GM18909 (cell line): ENCODE measurements at regions not wholly inside any gene's neighbourhood (a gene's known extent, or its start where the extent isn't known, plus 50 kb on each side); places are given as distances from the start of the nearest gene placed in this dataset.

ENCODE experiments used
- ATAC-seq: cut with Tn5 transposase; IDR thresholded peaks from one replicate; pipeline ENCODE4 v1.9.1; 2021; ENCODE audit warnings: mild to moderate bottlenecking; ENCODE audit not compliant: unreplicated experiment, poor library complexity

DNA sequence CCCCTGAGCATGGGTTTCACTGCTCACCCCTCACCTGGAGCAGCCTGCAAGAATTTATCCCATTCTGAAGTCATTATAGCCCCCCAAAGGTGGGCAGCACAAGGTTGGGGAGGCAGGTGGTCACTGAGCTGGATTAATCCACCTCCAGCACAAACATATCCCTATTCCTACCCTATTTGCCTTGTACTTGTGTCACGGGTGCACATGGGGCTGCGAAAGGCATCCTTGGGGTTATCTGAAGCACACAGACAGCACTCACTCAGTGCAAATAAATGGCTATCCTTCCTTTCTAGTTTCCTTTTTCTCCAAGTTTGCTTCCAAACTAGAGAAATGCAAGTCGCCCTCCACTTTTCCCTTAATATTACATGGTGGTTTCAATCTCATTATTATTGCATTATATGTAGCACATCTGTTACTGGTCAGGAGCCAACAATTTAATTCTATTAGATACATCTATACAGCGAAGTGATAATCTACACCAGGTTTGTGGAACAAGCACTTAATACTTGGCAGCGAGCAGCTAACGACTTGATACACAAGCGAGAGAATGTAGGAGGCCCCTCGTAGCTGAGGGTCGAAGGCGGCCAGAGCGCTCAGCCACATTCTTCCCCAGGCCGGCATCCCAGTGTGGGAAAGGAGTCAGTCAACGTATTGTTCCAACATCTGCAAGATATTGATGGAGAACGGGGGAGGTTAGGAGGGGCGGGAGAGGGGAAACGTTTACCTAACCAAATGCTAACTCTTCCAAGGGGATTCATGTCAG lies 121.3 kb upstream of the HABP2 start:
- ATAC-seq = no peak

GRCh38 chr10:113433711-113434110 lies 119.1 kb upstream of the HABP2 start:
- no peak for ATAC-seq

DNA sequence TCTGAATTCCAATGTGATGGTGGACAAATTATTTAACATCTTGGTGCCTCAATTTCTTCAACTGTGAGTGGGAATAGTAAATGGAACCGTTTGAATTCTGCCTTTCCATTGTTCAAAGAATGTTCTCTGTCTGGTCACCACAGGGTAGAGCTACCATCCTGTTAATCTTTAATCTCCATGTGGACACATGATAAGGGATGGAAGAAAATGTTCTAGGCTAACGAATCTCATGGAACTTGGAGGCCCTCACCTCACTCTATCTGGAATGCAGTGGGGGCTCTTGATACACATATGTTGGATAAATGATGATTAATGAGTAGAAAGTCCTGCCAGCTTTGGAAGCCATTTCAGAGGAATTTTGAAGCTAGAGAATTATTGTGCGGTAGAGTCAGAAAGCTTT lies 118.5 kb upstream of the HABP2 start:
- no peak for ATAC-seq

DNA sequence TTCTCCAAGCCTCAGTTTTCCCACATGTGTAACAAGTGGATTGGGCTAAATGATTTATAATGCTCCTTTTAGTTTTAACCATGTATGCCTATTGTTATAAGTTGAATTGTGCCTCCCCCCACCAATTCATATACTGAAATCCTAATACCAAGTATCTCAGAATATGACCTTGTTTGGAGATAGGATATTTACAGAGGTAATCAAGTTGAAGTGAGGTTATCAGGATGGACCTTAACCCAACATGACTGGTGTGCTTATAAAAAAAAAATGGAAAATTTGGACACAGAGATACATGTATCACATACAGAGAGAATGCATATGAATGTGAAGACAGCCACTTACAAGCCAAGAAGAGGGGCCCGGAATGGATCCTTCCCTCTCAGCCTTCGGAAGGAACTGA lies 117.9 kb upstream of the HABP2 start:
- no peak for ATAC-seq

GRCh38 chr10:113435881-113436280 lies 117.0 kb upstream of the HABP2 start:
- no peak for ATAC-seq

DNA sequence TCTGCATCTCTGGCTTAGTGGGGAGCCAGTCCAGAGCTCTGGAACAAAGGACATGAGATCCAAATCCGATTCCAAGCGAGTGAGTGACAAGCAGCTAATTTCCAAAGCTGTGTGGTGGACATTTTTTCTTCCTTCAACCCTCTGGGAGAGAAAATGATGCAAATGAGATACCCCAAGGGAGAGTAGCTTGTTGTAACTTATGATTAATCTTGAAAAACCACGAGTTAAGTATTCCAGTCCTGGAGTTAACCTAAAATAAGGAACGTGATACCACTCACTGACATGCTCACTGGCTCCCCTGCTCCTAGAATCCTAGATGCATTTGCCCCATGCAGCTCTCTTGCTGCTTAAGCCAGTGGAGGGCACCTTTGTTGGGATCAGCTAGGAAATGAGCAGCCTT lies 116.0 kb upstream of the HABP2 start:
- no peak for ATAC-seq

DNA sequence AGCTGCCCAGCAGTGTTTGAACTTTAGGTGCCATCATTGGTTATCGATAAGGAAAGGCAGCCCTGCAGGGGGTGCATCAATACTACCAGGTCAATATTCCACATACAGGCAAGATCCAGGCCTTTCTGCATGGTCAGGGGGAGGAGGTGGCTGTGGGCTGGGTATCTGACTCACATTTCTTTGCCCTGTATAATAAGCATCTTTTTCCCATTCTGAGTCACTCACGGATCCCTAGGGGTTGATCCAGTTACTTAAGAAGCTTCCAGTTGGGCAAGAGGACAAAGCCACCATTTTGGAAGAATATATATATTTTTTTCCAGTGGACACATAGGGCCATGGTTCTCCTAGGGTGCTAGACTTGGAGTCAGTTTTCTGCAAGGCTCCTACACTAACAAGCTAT lies 114.2 kb upstream of the HABP2 start:
- ATAC-seq = no peak

DNA sequence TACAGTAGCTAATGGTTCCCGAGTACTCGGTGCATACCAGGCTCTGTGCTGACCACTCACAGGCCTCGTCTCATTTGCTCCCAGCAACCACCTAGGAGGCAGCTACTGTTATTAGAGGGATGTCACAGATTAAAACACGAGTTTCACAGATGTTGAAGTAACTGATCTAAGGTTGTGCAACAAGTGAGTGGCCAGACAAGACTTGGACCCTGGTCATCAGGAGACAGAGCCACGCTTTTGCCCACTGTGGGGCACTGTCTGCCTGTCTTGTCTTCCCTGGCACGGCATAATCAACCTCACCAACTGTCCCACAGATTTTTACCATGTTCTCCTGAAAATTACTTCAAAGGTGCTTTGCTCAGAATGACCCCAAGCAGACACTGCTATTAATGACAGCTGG lies 111.6 kb upstream of the HABP2 start:
- no peak for ATAC-seq

- no peak for ATAC-seq
These were observed 111.1 kb upstream of the HABP2 start for GRCh38 chr10:113441686-113442270.

DNA sequence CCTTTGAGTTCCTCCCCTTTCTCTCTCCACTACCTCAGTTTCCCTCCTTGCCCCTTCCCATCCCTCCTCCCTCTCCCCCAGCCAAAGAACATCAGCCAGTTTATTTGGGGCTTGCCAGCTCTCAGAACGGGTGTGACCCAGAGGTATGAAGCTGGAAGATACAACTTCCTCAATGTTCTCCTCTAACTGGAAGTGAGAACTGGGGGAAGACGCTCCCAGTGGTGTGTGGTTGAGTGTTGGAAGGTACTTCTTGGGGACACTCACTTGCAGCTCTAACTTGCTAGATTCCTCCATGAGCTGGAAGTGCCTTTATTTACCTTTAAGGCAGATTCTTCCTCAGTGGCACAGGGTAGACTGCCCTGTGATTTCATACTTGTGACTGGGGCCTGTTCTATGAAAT lies 110.5 kb upstream of the HABP2 start:
- ATAC-seq = no peak

DNA sequence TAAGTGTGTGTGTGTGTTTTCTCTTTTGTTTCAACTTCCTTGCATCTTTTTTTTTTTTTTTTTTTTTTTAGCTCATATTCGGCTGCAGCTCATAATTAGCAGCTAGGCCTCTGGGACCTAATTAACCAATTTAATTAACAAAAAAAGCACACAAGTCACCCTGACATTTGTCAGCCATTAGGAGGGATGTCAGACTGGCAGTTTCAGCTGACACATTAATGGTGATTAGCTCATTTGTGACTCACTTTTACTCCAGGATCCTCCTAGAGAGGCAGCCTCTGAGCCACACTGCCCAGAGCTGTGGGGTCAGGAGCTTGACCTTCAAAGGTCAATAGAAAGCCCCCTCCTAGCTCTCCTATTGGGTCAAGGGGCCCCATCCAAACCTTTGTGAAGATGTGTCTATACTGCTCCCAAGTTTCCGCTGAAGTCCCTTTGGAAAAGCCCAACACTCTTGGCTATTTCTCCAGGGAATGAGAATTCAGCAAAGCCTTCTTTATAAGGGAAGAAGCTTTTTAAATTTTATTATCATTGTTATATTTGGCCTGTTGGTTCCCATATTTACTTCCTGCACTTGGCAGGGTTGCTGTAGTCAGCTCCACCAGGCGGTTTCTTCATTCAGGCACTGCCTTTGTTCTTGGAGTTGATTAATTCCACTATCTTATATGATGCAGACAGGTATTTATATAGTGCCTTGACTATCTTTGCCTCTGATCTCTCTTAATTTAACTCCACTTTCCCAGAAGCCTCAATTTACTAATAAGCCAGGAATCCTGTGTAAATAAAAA lies 109.5 kb upstream of the HABP2 start:
- ATAC-seq = no peak

DNA sequence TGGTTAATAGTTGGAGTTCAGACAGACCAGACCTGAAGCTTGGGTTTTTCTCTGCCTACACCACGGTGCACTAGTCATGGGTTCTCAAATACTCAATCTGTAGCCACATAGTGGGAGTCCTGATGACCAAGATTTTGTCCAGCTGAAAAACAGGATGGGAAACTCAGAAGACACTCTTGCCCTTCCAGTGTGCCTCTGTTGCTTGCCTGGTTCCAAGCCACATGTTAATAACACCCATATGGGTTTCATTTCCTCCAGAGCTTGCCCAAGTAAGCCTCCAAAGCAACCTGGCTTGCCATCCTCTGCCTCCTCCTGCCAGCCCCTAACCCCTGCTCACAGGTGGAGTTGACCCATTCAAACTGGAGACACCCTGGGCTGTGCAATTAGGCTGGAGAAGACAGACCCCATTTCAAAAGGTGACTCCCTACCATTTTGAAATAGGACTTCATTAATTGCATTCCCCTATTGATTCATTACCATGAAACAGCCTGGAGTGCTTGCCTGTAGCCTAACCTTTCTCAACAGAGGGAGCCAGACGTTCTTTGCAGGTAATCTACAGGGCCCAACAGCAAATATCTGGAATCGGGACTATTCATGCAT lies 108.0 kb upstream of the HABP2 start:
- no peak for ATAC-seq

DNA sequence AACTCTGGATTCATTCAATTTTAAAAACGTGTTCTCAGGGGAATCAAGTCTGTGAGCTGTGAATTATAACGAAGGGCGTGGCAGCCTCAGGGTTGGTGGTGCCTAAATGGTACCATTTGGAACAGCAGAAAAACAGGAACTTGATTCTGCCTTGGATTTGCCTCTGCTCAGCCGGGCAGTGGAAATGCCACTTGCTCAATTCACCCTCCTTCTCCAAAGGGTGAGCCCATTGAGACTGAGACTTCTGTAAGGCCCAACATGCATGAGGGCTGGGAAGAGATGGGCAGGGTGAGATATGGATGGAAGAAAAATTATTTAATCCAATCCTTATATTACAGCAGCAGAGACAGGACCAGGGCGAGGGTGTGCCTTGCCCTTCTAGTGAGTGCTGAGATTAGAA lies 107.1 kb upstream of the HABP2 start:
- no peak for ATAC-seq

GRCh38 chr10:113446739-113447138 lies 106.1 kb upstream of the HABP2 start:
- no peak for ATAC-seq

DNA sequence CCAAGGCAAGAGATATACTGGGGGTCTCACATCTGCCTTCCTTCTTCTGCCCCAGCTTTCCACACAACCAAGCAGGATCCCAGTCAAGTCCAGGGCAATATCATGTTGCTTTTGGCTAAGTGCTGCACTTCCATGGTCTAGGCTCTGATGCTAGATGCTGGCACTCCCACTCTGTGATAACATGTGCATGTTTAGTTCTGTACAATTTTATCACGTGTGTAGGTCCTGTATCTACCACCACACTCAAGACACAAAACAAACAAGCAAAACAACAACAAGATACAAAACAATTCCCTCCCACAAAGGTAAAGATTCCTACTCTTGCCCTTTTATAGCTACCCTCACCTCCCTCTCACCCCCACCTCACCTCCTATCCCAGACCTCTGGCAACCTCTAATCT lies 105.6 kb upstream of the HABP2 start:
- ATAC-seq = no peak

GRCh38 chr10:113449006-113449695 lies 103.7 kb upstream of the HABP2 start:
- no peak for ATAC-seq

DNA sequence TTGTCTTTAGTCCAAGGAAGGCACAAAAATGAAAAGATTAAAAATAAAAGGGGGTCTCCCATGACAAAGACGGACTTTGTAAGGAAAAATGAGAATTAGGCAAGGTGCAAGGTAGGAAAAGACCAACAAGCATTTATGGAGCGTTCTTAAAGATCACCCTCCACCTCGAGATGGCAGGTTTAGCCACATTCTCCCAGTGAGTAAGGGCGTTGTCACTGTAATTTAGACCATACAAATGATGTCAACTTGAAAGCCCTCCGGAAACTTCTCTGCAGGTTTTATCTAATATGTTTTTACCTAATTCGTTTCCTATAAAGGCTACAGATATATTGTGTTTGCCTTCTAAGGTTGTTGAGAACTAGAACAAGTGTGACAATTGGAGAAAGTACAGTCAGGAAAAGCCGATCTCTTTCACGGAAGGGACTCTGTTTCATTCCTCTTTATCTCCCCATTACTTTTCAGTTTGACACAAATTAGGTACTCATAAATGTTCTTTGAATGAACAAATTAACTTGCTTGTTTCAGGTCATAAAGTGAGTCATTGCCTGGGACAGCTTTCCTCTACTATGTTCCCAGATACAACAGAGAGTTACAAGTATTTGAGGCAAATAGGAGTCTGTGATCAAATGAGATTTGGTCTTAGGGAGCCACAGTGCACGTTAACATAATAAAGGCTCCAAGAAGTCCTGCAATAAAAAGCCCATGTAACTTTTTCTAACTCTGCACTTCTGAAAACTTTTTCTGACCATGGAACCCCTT lies 102.6 kb upstream of the HABP2 start:
- no peak for ATAC-seq

- no peak for ATAC-seq
These were observed 101.9 kb upstream of the HABP2 start for GRCh38 chr10:113450906-113451305.

GRCh38 chr10:113452146-113452845 lies 100.6 kb upstream of the HABP2 start:
- no peak for ATAC-seq
